ENCODE measurements at regions not wholly inside any gene's neighbourhood (a gene's known extent, or its start where the extent isn't known, plus 50 kb on each side); places are given as distances from the start of the nearest gene placed in this dataset.

DNA sequence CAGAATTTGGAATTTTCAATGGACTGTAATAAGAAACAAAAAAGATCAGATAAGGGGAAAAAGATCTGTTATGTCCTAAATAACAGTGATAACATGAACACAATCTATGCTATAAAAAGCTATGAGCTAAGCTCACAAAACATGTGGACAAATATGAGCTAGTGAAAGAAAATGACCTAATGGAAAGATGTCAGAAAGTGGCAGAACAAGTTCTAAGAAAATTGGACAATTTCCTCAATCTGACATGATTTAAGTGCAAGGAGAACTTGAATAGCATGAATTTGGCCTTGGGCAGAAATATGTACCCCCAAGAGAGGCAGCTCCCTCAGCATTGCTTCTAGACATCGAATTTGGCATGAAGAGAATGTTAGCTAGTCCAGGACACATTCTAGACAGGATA is 212.0 kb upstream of the PGR start:
- Histone ChIP-seq H3K14ac (ENCODE audit: low read length) (no peak overlapping the region), H3K79me1 (ENCODE audit: low read depth, low read length) (no peaks in the 10 kb centered on the region), H2BK12ac (ENCODE audit: low read length) (no peak overlapping the region), H3K27me3 (ENCODE audit: control insufficient read depth in 3 of 3, insufficient read depth in 3 of 3, low read depth in 1 of 3, low read length in 3 of 3) (no peaks in the 10 kb centered on the region), H2BK5ac (ENCODE audit: low read length) (no peak overlapping the region), H4K91ac (ENCODE audit: low read depth, low read length, poor library complexity) (no peak overlapping the region), H3K9ac (ENCODE audit: low read depth, low read length, poor library complexity) (no peak overlapping the region), H4K8ac (ENCODE audit: low read depth, low read length) (no peak overlapping the region), H3K4ac (ENCODE audit: low read length) (no peak overlapping the region), H3K4me3 (ENCODE audit: low read length in 2 of 2) (no peak overlapping the region), H3K27ac (replicated peaks; ENCODE audit: low read length) (no peak overlapping the region), H2BK120ac (ENCODE audit: low read depth, low read length) (no peak overlapping the region), H2AK5ac (ENCODE audit: low read depth, low read length) (no peak overlapping the region), H2BK15ac (ENCODE audit: low read length) (no peak overlapping the region), H3K9me3 (replicated peaks in 1 of 2; ENCODE audit: control insufficient read depth in 2 of 2, insufficient read depth in 1 of 2, low read depth in 1 of 2, low read length in 2 of 2) (no peaks in the 10 kb centered on the region), H2AFZ (ENCODE audit: low read length) (no peak overlapping the region), H3K18ac (ENCODE audit: low read length) (no peak overlapping the region), H3K36me3 (replicated peaks in 1 of 2; ENCODE audit: control insufficient read depth in 2 of 2, insufficient read depth in 2 of 2, low read length in 2 of 2) (no peaks in the 10 kb centered on the region), H3K4me2 (ENCODE audit: insufficient read depth, low read length, poor library complexity, severe bottlenecking) (no peak overlapping the region), H3K23ac (ENCODE audit: low read depth, low read length, poor library complexity) (no peak overlapping the region), H3K4me1 (ENCODE audit: control insufficient read depth in 2 of 2, insufficient read depth in 1 of 2, low read depth in 1 of 2, low read length in 2 of 2) (peaks cover 0 to 2% of the 10 kb centered on the region in 2 donors)
- WGBS, 2 donors (ENCODE audit: extremely low coverage in 2 of 2, insufficient read length in 2 of 2, insufficient replicate concordance in 1 of 2) = no CpG with 5 or more reads among the region's 1 CpG
- DNase-seq (ENCODE audit: low spot score) = no peak

DNA sequence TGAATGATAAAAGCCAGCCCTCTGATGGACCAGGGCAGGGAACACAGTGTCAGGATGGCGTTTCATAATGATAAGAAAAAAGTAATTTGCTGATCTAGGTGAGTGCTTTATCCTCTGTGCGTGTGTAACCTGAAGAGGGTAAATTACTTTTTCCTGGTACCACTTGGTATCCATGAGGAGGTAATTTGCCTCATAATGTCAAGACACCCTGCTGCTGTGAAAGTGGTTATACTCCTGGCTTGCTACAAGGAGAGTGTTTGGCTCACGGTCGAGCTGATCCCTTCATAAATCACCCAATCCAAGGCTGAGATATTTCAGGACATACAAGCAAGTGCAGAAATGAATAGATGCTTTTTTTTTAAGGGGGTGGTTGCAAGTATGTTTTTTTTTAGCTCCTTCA is 207.2 kb upstream of the PGR start:
- no peak overlapping the region for H3K4me2 ChIP-seq (ENCODE audit: insufficient read depth, low read length, poor library complexity, severe bottlenecking)

DNA sequence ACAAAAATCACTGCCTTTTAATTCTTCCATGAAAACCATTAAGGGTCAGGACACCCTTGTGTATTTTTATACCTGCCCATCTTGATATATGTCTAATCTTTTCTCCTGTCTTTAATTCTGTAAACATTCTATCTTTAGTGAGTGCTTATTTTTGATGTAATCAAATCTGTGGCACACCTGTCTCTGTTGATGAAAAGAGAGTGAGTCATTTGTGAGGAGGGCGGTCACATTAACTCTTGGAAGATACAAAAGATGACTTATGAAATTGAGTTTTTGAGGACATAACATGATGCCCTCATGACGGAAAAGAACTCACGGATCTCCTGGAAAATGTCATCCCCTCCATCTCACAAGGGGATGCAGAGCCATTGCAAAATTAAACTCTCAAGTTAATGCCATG is 206.5 kb upstream of the PGR start:
- H3K23ac ChIP-seq (ENCODE audit: low read depth, low read length, poor library complexity) = no peak overlapping the region
- no peak overlapping the region for H2AK5ac ChIP-seq (ENCODE audit: low read depth, low read length)
- no peak overlapping the region for H2AFZ ChIP-seq (ENCODE audit: low read length)
- WGBS, 2 donors (ENCODE audit: extremely low coverage in 2 of 2, insufficient read length in 2 of 2, insufficient replicate concordance in 1 of 2) = no CpG with 5 or more reads among the region's 3 CpGs
- H4K8ac ChIP-seq (ENCODE audit: low read depth, low read length) = no peak overlapping the region
- H2BK12ac ChIP-seq (ENCODE audit: low read length) = no peak overlapping the region
- no peak overlapping the region for H2BK15ac ChIP-seq (ENCODE audit: low read length)
- no peak overlapping the region for H3K4me2 ChIP-seq (ENCODE audit: insufficient read depth, low read length, poor library complexity, severe bottlenecking)
- no peaks in the 10 kb centered on the region for H3K79me1 ChIP-seq (ENCODE audit: low read depth, low read length)
- no peak overlapping the region for H3K18ac ChIP-seq (ENCODE audit: low read length)
- DNase-seq (ENCODE audit: low spot score) = no peak
- H2BK5ac ChIP-seq (ENCODE audit: low read length) = no peak overlapping the region
- no peak overlapping the region for H2BK120ac ChIP-seq (ENCODE audit: low read depth, low read length)
- no peak overlapping the region for H3K9ac ChIP-seq (ENCODE audit: low read depth, low read length, poor library complexity)
- H3K36me3 ChIP-seq (replicated peaks in 1 of 2; ENCODE audit: control insufficient read depth in 2 of 2, insufficient read depth in 2 of 2, low read length in 2 of 2) = no peaks in the 10 kb centered on the region
- H3K27me3 ChIP-seq (ENCODE audit: control insufficient read depth in 3 of 3, insufficient read depth in 3 of 3, low read depth in 1 of 3, low read length in 3 of 3) = no peaks in the 10 kb centered on the region
- H3K9me3 ChIP-seq (replicated peaks in 1 of 2; ENCODE audit: control insufficient read depth in 2 of 2, insufficient read depth in 1 of 2, low read depth in 1 of 2, low read length in 2 of 2) = no peaks in the 10 kb centered on the region
- H4K91ac ChIP-seq (ENCODE audit: low read depth, low read length, poor library complexity) = no peak overlapping the region
- H3K4ac ChIP-seq (ENCODE audit: low read length) = no peak overlapping the region
- H3K14ac ChIP-seq (ENCODE audit: low read length) = no peak overlapping the region
- peaks cover 0 to 2% of the 10 kb centered on the region in 2 donors for H3K4me1 ChIP-seq (ENCODE audit: control insufficient read depth in 2 of 2, insufficient read depth in 1 of 2, low read depth in 1 of 2, low read length in 2 of 2)
- H3K4me3 ChIP-seq (ENCODE audit: low read length in 2 of 2) = no peak overlapping the region
- no peak overlapping the region for H3K27ac ChIP-seq (replicated peaks; ENCODE audit: low read length)

More for the DNA sequence above, 207.2 kb upstream of the PGR start:
- H2BK120ac ChIP-seq (ENCODE audit: low read depth, low read length) = no peak overlapping the region
- peaks cover 0 to 2% of the 10 kb centered on the region in 2 donors for H3K4me1 ChIP-seq (ENCODE audit: control insufficient read depth in 2 of 2, insufficient read depth in 1 of 2, low read depth in 1 of 2, low read length in 2 of 2)
- H4K8ac ChIP-seq (ENCODE audit: low read depth, low read length) = no peak overlapping the region
- H3K27me3 ChIP-seq (ENCODE audit: control insufficient read depth in 3 of 3, insufficient read depth in 3 of 3, low read depth in 1 of 3, low read length in 3 of 3) = no peaks in the 10 kb centered on the region
- H2AK5ac ChIP-seq (ENCODE audit: low read depth, low read length) = no peak overlapping the region
- DNase-seq (ENCODE audit: low spot score) = no peak
- H3K4me3 ChIP-seq (ENCODE audit: low read length in 2 of 2) = no peak overlapping the region
- no peak overlapping the region for H3K27ac ChIP-seq (replicated peaks; ENCODE audit: low read length)
- no peak overlapping the region for H3K4ac ChIP-seq (ENCODE audit: low read length)
- no peaks in the 10 kb centered on the region for H3K36me3 ChIP-seq (replicated peaks in 1 of 2; ENCODE audit: control insufficient read depth in 2 of 2, insufficient read depth in 2 of 2, low read length in 2 of 2)
- no peaks in the 10 kb centered on the region for H3K79me1 ChIP-seq (ENCODE audit: low read depth, low read length)
- no CpG with 5 or more reads among the region's 4 CpGs for WGBS, 2 donors (ENCODE audit: extremely low coverage in 2 of 2, insufficient read length in 2 of 2, insufficient replicate concordance in 1 of 2)
- no peak overlapping the region for H2BK15ac ChIP-seq (ENCODE audit: low read length)
- H3K18ac ChIP-seq (ENCODE audit: low read length) = no peak overlapping the region
- no peak overlapping the region for H3K14ac ChIP-seq (ENCODE audit: low read length)
- no peak overlapping the region for H3K23ac ChIP-seq (ENCODE audit: low read depth, low read length, poor library complexity)
- no peak overlapping the region for H4K91ac ChIP-seq (ENCODE audit: low read depth, low read length, poor library complexity)
- H2BK5ac ChIP-seq (ENCODE audit: low read length) = no peak overlapping the region
- H3K9me3 ChIP-seq (replicated peaks in 1 of 2; ENCODE audit: control insufficient read depth in 2 of 2, insufficient read depth in 1 of 2, low read depth in 1 of 2, low read length in 2 of 2) = no peaks in the 10 kb centered on the region
- H2AFZ ChIP-seq (ENCODE audit: low read length) = no peak overlapping the region
- no peak overlapping the region for H3K9ac ChIP-seq (ENCODE audit: low read depth, low read length, poor library complexity)
- no peak overlapping the region for H2BK12ac ChIP-seq (ENCODE audit: low read length)

DNA sequence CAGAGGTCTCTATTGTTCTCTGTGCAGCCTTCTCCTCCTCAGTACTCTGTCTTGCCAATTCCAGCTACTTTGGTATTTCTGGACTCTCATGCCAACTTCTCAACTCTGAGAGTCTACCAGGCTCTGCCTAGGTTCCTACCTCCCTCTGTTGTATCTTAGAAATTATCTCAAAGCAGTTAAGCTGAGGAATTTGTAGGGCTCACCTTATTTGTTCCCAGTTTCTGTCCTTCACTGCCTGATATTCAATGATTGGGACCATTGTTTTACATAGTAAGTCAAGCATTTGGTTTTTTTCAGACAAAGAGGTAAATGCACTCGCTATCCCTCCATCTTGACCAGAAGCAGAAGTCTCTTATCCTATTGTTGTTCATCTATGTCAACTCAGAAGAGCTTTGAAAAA is 205.0 kb upstream of the PGR start:
- Histone ChIP-seq H4K8ac (ENCODE audit: low read depth, low read length) (no peak overlapping the region), H3K18ac (ENCODE audit: low read length) (no peak overlapping the region), H2BK15ac (ENCODE audit: low read length) (no peak overlapping the region), H4K91ac (ENCODE audit: low read depth, low read length, poor library complexity) (no peak overlapping the region), H3K9ac (ENCODE audit: low read depth, low read length, poor library complexity) (no peak overlapping the region), H3K27ac (replicated peaks; ENCODE audit: low read length) (no peak overlapping the region), H3K4ac (ENCODE audit: low read length) (no peak overlapping the region), H2AFZ (ENCODE audit: low read length) (no peak overlapping the region), H2BK120ac (ENCODE audit: low read depth, low read length) (no peak overlapping the region), H3K27me3 (ENCODE audit: control insufficient read depth in 3 of 3, insufficient read depth in 3 of 3, low read depth in 1 of 3, low read length in 3 of 3) (no peaks in the 10 kb centered on the region), H3K4me3 (ENCODE audit: low read length in 2 of 2) (no peak overlapping the region), H3K23ac (ENCODE audit: low read depth, low read length, poor library complexity) (no peak overlapping the region), H3K79me1 (ENCODE audit: low read depth, low read length) (no peaks in the 10 kb centered on the region), H3K36me3 (replicated peaks in 1 of 2; ENCODE audit: control insufficient read depth in 2 of 2, insufficient read depth in 2 of 2, low read length in 2 of 2) (no peaks in the 10 kb centered on the region), H2AK5ac (ENCODE audit: low read depth, low read length) (no peak overlapping the region), H2BK5ac (ENCODE audit: low read length) (no peak overlapping the region), H3K4me1 (ENCODE audit: control insufficient read depth in 2 of 2, insufficient read depth in 1 of 2, low read depth in 1 of 2, low read length in 2 of 2) (peaks cover 0 to 2% of the 10 kb centered on the region in 2 donors), H2BK12ac (ENCODE audit: low read length) (no peak overlapping the region), H3K9me3 (replicated peaks in 1 of 2; ENCODE audit: control insufficient read depth in 2 of 2, insufficient read depth in 1 of 2, low read depth in 1 of 2, low read length in 2 of 2) (no peaks in the 10 kb centered on the region), H3K14ac (ENCODE audit: low read length) (no peak overlapping the region), H3K4me2 (ENCODE audit: insufficient read depth, low read length, poor library complexity, severe bottlenecking) (no peak overlapping the region)
- no CpG with 5 or more reads among the region's 1 CpG for WGBS, 2 donors (ENCODE audit: extremely low coverage in 2 of 2, insufficient read length in 2 of 2, insufficient replicate concordance in 1 of 2)
- no peak for DNase-seq (ENCODE audit: low spot score)

All from neuronal stem cell (in vitro differentiated cells).